ENCODE measurements at regions not wholly inside any gene's neighbourhood (a gene's known extent, or its start where the extent isn't known, plus 50 kb on each side); places are given as distances from the start of the nearest gene placed in this dataset.

GRCh38 chr3:40669176-40669575 lies 144.4 kb downstream of the ZNF621 start:
- no peak for DNase-seq (ENCODE audit: low read depth in 2 of 2)

GRCh38 chr3:40672861-40673260 lies 148.1 kb downstream of the ZNF621 start:
- Histone ChIP-seq H3K79me2 (ENCODE audit: control insufficient read depth, insufficient read depth, low read length) (no peaks in the 10 kb centered on the region), H3K4me2 (ENCODE audit: extremely low read depth, insufficient read depth, low read length) (no peak overlapping the region), H3K27ac (ENCODE audit: insufficient read depth, low read length) (no peak overlapping the region), H3K9ac (ENCODE audit: insufficient read depth, low read length) (no peak overlapping the region), H3K27me3 (ENCODE audit: control insufficient read depth, insufficient read depth, low read length) (no peaks in the 10 kb centered on the region), H3K4me3 (replicated peaks in 1 of 4; ENCODE audit: control extremely low read depth in 1 of 4, insufficient read depth in 1 of 4, low read depth in 3 of 4, low read length in 4 of 4) (no peak overlapping the region), H3K9me3 (ENCODE audit: control insufficient read depth, insufficient read depth, low read depth, low read length) (no peaks in the 10 kb centered on the region), H4K20me1 (ENCODE audit: control insufficient read depth, extremely low read depth, insufficient read depth, low read length) (no peaks in the 10 kb centered on the region), H2AFZ (ENCODE audit: low read length) (no peak overlapping the region), H3K4me1 (ENCODE audit: control insufficient read depth, extremely low read depth, insufficient read depth, low read length) (no peaks in the 10 kb centered on the region), H3K36me3 (ENCODE audit: control insufficient read depth, insufficient read depth, low read length) (no peaks in the 10 kb centered on the region)
- DNase-seq (ENCODE audit: low read depth in 2 of 2) = no peak
- TF ChIP-seq EZH2 (IDR thresholded peaks at IDR 0.05; ENCODE audit: low read length, missing control alignments) (no peak), CTCF (conservative IDR thresholded peaks at IDR 0.05 in 1 of 2, IDR thresholded peaks at IDR 0.05 in 1 of 2; ENCODE audit: low read depth in 1 of 2, low read length in 2 of 2) (no peak)

More at GRCh38 chr3:40669176-40669575, 144.4 kb downstream of the ZNF621 start:
- no peaks in the 10 kb centered on the region for H3K79me2 ChIP-seq (ENCODE audit: control insufficient read depth, insufficient read depth, low read length)
- TF ChIP-seq CTCF (conservative IDR thresholded peaks at IDR 0.05 in 1 of 2, IDR thresholded peaks at IDR 0.05 in 1 of 2; ENCODE audit: low read depth in 1 of 2, low read length in 2 of 2) (no peak), EZH2 (IDR thresholded peaks at IDR 0.05; ENCODE audit: low read length, missing control alignments) (no peak)
- no peak overlapping the region for H3K9ac ChIP-seq (ENCODE audit: insufficient read depth, low read length)
- H3K4me2 ChIP-seq (ENCODE audit: extremely low read depth, insufficient read depth, low read length) = no peak overlapping the region
- no peak overlapping the region for H3K27ac ChIP-seq (ENCODE audit: insufficient read depth, low read length)
- H3K36me3 ChIP-seq (ENCODE audit: control insufficient read depth, insufficient read depth, low read length) = no peaks in the 10 kb centered on the region
- no peak overlapping the region for H2AFZ ChIP-seq (ENCODE audit: low read length)
- H3K27me3 ChIP-seq (ENCODE audit: control insufficient read depth, insufficient read depth, low read length) = no peaks in the 10 kb centered on the region
- H3K9me3 ChIP-seq (ENCODE audit: control insufficient read depth, insufficient read depth, low read depth, low read length) = no peaks in the 10 kb centered on the region
- H3K4me1 ChIP-seq (ENCODE audit: control insufficient read depth, extremely low read depth, insufficient read depth, low read length) = no peaks in the 10 kb centered on the region
- H3K4me3 ChIP-seq (replicated peaks in 1 of 4; ENCODE audit: control extremely low read depth in 1 of 4, insufficient read depth in 1 of 4, low read depth in 3 of 4, low read length in 4 of 4) = no peak overlapping the region
- H4K20me1 ChIP-seq (ENCODE audit: control insufficient read depth, extremely low read depth, insufficient read depth, low read length) = no peaks in the 10 kb centered on the region

- Histone ChIP-seq H3K4me3 (replicated peaks in 1 of 4; ENCODE audit: control extremely low read depth in 1 of 4, insufficient read depth in 1 of 4, low read depth in 3 of 4, low read length in 4 of 4) (no peak overlapping the region), H2AFZ (ENCODE audit: low read length) (no peak overlapping the region), H3K79me2 (ENCODE audit: control insufficient read depth, insufficient read depth, low read length) (no peaks in the 10 kb centered on the region), H4K20me1 (ENCODE audit: control insufficient read depth, extremely low read depth, insufficient read depth, low read length) (no peaks in the 10 kb centered on the region), H3K4me2 (ENCODE audit: extremely low read depth, insufficient read depth, low read length) (no peak overlapping the region), H3K4me1 (ENCODE audit: control insufficient read depth, extremely low read depth, insufficient read depth, low read length) (no peaks in the 10 kb centered on the region), H3K27ac (ENCODE audit: insufficient read depth, low read length) (no peak overlapping the region), H3K36me3 (ENCODE audit: control insufficient read depth, insufficient read depth, low read length) (no peaks in the 10 kb centered on the region), H3K9me3 (ENCODE audit: control insufficient read depth, insufficient read depth, low read depth, low read length) (no peaks in the 10 kb centered on the region), H3K9ac (ENCODE audit: insufficient read depth, low read length) (no peak overlapping the region), H3K27me3 (ENCODE audit: control insufficient read depth, insufficient read depth, low read length) (no peaks in the 10 kb centered on the region)
- DNase-seq (ENCODE audit: low read depth in 2 of 2) = no peak
- TF ChIP-seq CTCF (conservative IDR thresholded peaks at IDR 0.05 in 1 of 2, IDR thresholded peaks at IDR 0.05 in 1 of 2; ENCODE audit: low read depth in 1 of 2, low read length in 2 of 2) (no peak), EZH2 (IDR thresholded peaks at IDR 0.05; ENCODE audit: low read length, missing control alignments) (no peak)
These were observed 152.6 kb downstream of the ZNF621 start for GRCh38 chr3:40677321-40677720.

Measured in fibroblast of lung (primary cell).